C4-2B (cell line): ENCODE measurements at regions not wholly inside any gene's neighbourhood (a gene's known extent, or its start where the extent isn't known, plus 50 kb on each side); places are given as distances from the start of the nearest gene placed in this dataset.

Experiments
- ZFX ChIP-seq: fragments of 450-650 bp; IDR thresholded peaks from 2 replicates; pipeline ENCODE4 v1.6.1; 2017
- TF ChIP-seq, protein P1 (sequence below): fragments of 450-650 bp; conservative IDR thresholded peaks from 2 replicates; pipeline ENCODE4 v1.5.1; 2017; ENCODE audit warnings: mild to moderate bottlenecking

DNA sequence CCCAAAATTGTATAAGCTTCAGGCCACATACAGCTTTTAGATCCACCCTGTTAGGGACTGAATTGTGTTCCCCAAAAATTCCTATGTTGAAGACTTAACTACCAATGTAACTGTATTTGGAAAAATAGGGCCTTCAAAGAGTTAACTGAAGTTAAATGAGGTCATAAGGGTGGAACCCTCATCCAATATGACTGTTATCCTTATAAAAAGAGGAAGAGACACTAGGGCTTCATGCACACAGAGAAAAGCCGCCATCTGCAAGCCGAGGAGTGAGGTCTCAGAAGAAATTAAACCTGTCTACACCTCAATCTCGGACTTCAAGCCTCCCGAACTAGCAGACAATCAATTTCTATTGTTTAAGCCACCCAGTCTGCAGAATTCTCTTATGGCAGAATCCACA lies 317.9 kb upstream of the NFE2L3 start:
- TF ChIP-seq, protein P1, sequence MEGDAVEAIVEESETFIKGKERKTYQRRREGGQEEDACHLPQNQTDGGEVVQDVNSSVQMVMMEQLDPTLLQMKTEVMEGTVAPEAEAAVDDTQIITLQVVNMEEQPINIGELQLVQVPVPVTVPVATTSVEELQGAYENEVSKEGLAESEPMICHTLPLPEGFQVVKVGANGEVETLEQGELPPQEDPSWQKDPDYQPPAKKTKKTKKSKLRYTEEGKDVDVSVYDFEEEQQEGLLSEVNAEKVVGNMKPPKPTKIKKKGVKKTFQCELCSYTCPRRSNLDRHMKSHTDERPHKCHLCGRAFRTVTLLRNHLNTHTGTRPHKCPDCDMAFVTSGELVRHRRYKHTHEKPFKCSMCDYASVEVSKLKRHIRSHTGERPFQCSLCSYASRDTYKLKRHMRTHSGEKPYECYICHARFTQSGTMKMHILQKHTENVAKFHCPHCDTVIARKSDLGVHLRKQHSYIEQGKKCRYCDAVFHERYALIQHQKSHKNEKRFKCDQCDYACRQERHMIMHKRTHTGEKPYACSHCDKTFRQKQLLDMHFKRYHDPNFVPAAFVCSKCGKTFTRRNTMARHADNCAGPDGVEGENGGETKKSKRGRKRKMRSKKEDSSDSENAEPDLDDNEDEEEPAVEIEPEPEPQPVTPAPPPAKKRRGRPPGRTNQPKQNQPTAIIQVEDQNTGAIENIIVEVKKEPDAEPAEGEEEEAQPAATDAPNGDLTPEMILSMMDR: no peak
- TF ChIP-seq ZFX: no peak
